ENCODE measurements at regions not wholly inside any gene's neighbourhood (a gene's known extent, or its start where the extent isn't known, plus 50 kb on each side); places are given as distances from the start of the nearest gene placed in this dataset.

- H3K4me3 ChIP-seq, result no peak overlapping the region
- no peaks in the 10 kb centered on the region for H3K4me1 ChIP-seq
- no peak for TF ChIP-seq Cebpa-rat (IDR thresholded peaks at IDR 0.05)
- H3K9ac ChIP-seq, result no peak overlapping the region
- peaks cover 8% of the 10 kb centered on the region for H3K9me3 ChIP-seq
- H3K4me2 ChIP-seq, result no peak overlapping the region
- no peaks in the 10 kb centered on the region for H3K27me3 ChIP-seq
- no peak overlapping the region for H3K27ac ChIP-seq
- H3K36me3 ChIP-seq, result no peaks in the 10 kb centered on the region
- no peaks in the 10 kb centered on the region for H4K20me1 ChIP-seq
Observed at GRCh38 chr17:5686074-5686635, 101.8 kb upstream of the NLRP1 start.

GRCh38 chr17:5687646-5688045 is 103.3 kb upstream of the NLRP1 start:
- no peak for TF ChIP-seq Cebpa-rat (IDR thresholded peaks at IDR 0.05)
- no peaks in the 10 kb centered on the region for H3K27me3 ChIP-seq
- no peaks in the 10 kb centered on the region for H3K36me3 ChIP-seq
- peaks cover 8% of the 10 kb centered on the region for H3K9me3 ChIP-seq
- no peaks in the 10 kb centered on the region for H4K20me1 ChIP-seq
- no peak overlapping the region for H3K4me2 ChIP-seq
- no peak overlapping the region for H3K4me3 ChIP-seq
- H3K27ac ChIP-seq, result no peak overlapping the region
- no peaks in the 10 kb centered on the region for H3K4me1 ChIP-seq
- no peak overlapping the region for H3K9ac ChIP-seq

- TF ChIP-seq Cebpa-rat (IDR thresholded peaks at IDR 0.05), result no peak
Observed at GRCh38 chr17:5693821-5694220, 109.5 kb upstream of the NLRP1 start.

GRCh38 chr17:5694551-5694950 is 110.2 kb upstream of the NLRP1 start:
- Histone ChIP-seq H3K4me2 (peak overlapping the region; percentile 21), H3K9ac (no peak overlapping the region), H3K9me3 (no peaks in the 10 kb centered on the region), H3K36me3 (no peaks in the 10 kb centered on the region), H3K4me1 (peaks cover 19% of the 10 kb centered on the region), H3K27me3 (no peaks in the 10 kb centered on the region), H3K27ac (no peak overlapping the region), H3K4me3 (no peak overlapping the region), H4K20me1 (no peaks in the 10 kb centered on the region)
- TF ChIP-seq Cebpa-rat (IDR thresholded peaks at IDR 0.05), result no peak

More at GRCh38 chr17:5693821-5694220, 109.5 kb upstream of the NLRP1 start:
- no peak overlapping the region for H3K9ac ChIP-seq
- peaks cover 19% of the 10 kb centered on the region for H3K4me1 ChIP-seq
- H3K4me2 ChIP-seq, result no peak overlapping the region
- no peaks in the 10 kb centered on the region for H3K27me3 ChIP-seq
- no peaks in the 10 kb centered on the region for H3K36me3 ChIP-seq
- H4K20me1 ChIP-seq, result no peaks in the 10 kb centered on the region
- no peaks in the 10 kb centered on the region for H3K9me3 ChIP-seq
- no peak overlapping the region for H3K4me3 ChIP-seq
- H3K27ac ChIP-seq, result no peak overlapping the region

GRCh38 chr17:5695480-5695879 is 111.2 kb upstream of the NLRP1 start:
- H3K27me3 ChIP-seq, result no peaks in the 10 kb centered on the region
- no peak overlapping the region for H3K27ac ChIP-seq
- no peaks in the 10 kb centered on the region for H3K9me3 ChIP-seq
- TF ChIP-seq Cebpa-rat (IDR thresholded peaks at IDR 0.05), result no peak
- H3K4me1 ChIP-seq, result peaks cover 26% of the 10 kb centered on the region
- no peak overlapping the region for H3K9ac ChIP-seq
- H3K4me2 ChIP-seq, result no peak overlapping the region
- no peaks in the 10 kb centered on the region for H3K36me3 ChIP-seq
- no peak overlapping the region for H3K4me3 ChIP-seq
- no peaks in the 10 kb centered on the region for H4K20me1 ChIP-seq

GRCh38 chr17:5698959-5699358 is 114.7 kb upstream of the NLRP1 start:
- Histone ChIP-seq H3K36me3 (no peaks in the 10 kb centered on the region), H3K9ac (no peak overlapping the region), H3K9me3 (no peaks in the 10 kb centered on the region), H3K4me3 (no peak overlapping the region), H3K27ac (no peak overlapping the region), H4K20me1 (no peaks in the 10 kb centered on the region), H3K27me3 (no peaks in the 10 kb centered on the region), H3K4me1 (peaks cover 15% of the 10 kb centered on the region), H3K4me2 (no peak overlapping the region)
- TF ChIP-seq Cebpa-rat (IDR thresholded peaks at IDR 0.05), result no peak

- no peak overlapping the region for H3K4me2 ChIP-seq
- no peak for TF ChIP-seq Cebpa-rat (IDR thresholded peaks at IDR 0.05)
- H3K9ac ChIP-seq, result no peak overlapping the region
Observed at GRCh38 chr17:5699814-5700213, 115.5 kb upstream of the NLRP1 start.

GRCh38 chr17:5700745-5701144 is 116.4 kb upstream of the NLRP1 start:
- TF ChIP-seq Cebpa-rat (IDR thresholded peaks at IDR 0.05), result no peak
- Histone ChIP-seq H3K4me2 (no peak overlapping the region), H4K20me1 (no peaks in the 10 kb centered on the region), H3K9ac (no peak overlapping the region), H3K27me3 (no peaks in the 10 kb centered on the region), H3K4me3 (no peak overlapping the region), H3K4me1 (peaks cover 7% of the 10 kb centered on the region; the same call in 1 of the 2 replicates), H3K27ac (no peak overlapping the region), H3K36me3 (no peaks in the 10 kb centered on the region), H3K9me3 (no peaks in the 10 kb centered on the region)

More at GRCh38 chr17:5699814-5700213, 115.5 kb upstream of the NLRP1 start:
- no peaks in the 10 kb centered on the region for H3K36me3 ChIP-seq
- H3K27me3 ChIP-seq, result no peaks in the 10 kb centered on the region
- peaks cover 7% of the 10 kb centered on the region; the same call in 1 of the 2 replicates for H3K4me1 ChIP-seq
- H3K9me3 ChIP-seq, result no peaks in the 10 kb centered on the region
- no peaks in the 10 kb centered on the region for H4K20me1 ChIP-seq
- no peak overlapping the region for H3K4me3 ChIP-seq
- no peak overlapping the region for H3K27ac ChIP-seq

- Histone ChIP-seq H3K4me3 (no peak overlapping the region), H3K4me1 (peaks cover 7% of the 10 kb centered on the region; the same call in 1 of the 2 replicates), H3K9ac (no peak overlapping the region), H4K20me1 (no peaks in the 10 kb centered on the region), H3K9me3 (no peaks in the 10 kb centered on the region), H3K36me3 (no peaks in the 10 kb centered on the region), H3K27me3 (no peaks in the 10 kb centered on the region), H3K4me2 (no peak overlapping the region), H3K27ac (no peak overlapping the region)
- TF ChIP-seq Cebpa-rat (IDR thresholded peaks at IDR 0.05), result no peak
Observed at GRCh38 chr17:5701381-5701780, 117.1 kb upstream of the NLRP1 start.

- no peak overlapping the region for H3K9ac ChIP-seq
- H3K4me2 ChIP-seq, result no peak overlapping the region
- no peak overlapping the region for H3K27ac ChIP-seq
- H3K4me3 ChIP-seq, result no peak overlapping the region
- H3K27me3 ChIP-seq, result no peaks in the 10 kb centered on the region
- peaks cover 7% of the 10 kb centered on the region; the same call in 1 of the 2 replicates for H3K4me1 ChIP-seq
- H4K20me1 ChIP-seq, result no peaks in the 10 kb centered on the region
- no peaks in the 10 kb centered on the region for H3K36me3 ChIP-seq
- H3K9me3 ChIP-seq, result no peaks in the 10 kb centered on the region
- no peak for TF ChIP-seq Cebpa-rat (IDR thresholded peaks at IDR 0.05)
Observed at GRCh38 chr17:5702951-5703510, 118.7 kb upstream of the NLRP1 start.
